NCI-H774 (cell line): ENCODE measurements at regions not wholly inside any gene's neighbourhood (a gene's known extent, or its start where the extent isn't known, plus 50 kb on each side); places are given as distances from the start of the nearest gene placed in this dataset.

ENCODE experiments used
- DNase-seq: peaks from one replicate; lab custom pipeline; 2025; lab: John Stamatoyannopoulos, UW

DNA sequence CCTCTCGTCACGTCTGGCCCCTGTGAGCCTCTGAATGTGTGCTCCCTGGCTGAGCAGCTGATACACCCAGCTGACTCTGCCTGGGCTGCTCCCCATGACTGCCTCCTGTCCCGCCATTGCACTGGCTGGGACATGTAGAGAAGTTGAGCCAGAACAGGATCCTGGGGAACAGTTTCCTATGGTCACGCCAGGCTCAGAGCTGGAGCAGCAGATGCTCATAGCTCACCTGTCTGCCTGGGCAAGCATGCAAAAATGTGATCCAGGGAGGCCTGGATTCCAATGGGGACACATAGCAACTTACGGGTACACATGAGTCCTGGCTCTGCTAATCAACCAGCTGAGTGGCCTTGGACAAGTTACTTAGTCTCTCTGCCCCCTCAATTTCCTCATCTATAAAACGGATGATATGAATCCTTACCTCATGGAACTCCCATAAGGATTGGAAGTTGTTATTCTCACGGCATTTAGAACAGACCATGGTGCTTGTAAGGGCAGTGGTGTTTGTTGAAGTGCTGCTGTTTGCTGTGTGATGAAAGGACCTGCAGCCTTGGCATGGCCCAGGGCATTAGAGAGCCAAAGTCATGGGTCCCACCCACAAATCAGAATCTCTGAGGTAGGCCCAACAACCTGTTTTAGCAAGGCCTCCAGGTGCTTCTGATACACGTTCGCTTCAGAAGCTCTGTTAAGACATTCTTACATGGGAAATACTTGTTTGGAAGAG is 150.3 kb upstream of the VANGL1 start:
- no peak for DNase-seq

DNA sequence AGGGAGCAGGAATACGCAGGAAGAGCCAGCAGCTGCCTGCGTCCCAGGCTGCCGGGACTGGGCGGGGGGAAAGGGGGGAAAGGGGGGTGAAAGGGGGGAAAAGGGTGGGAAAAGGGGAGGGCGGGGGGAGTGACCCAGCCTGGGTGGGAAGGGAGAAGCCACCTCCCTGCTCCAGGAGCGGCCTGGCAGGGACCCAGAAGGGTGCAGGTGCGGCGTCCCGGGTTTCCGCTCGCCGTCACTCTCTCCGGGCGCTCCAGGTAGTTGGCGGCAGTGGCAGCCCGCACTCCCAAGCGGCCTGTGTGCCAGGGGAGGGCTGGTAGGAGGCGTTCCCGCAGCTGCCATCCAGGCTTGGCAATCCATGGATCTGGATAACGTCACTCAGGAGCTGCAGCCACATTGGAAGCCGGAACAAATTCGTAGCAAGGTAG is 141.0 kb upstream of the NGF start:
- peak; percentile 77 for DNase-seq

DNA sequence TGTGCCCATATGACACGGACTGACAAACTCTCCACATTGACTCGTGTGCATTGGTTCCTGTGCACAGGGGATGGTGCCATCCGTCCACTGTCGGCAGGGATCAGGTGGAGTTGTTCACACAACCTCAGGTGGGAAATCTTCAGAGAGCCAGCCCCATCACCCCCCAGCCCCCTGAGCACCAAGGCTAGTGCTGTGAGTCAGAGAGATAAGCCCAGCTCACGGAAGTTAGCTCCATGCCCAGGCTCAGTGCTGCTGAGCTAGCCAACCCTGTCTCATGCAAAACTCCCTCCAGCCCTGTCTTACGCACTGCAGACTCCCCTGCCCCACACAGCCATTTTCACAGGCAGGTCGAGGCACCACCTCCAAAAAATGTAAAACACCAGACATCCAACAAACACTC is 139.0 kb upstream of the NGF start:
- DNase-seq, result no peak

DNA sequence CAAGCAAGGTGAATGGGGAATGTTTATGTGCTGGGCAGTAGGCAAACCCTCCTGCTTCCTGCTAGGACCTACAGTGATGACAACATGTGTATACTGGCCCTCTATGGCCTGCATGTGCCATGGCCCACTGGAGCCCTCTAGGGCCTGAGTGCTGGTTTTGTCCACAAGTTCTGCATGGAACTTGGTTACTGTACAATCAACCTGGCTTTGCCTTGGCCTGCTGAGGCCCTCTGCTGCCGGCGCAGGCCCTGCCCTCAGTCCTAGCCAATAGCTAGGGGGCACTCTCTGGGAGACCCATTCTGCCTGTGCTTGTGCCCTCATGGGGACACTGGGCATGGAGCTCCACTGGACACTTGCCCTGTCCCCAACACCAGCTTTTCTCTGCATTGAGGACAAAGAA is 138.6 kb upstream of the NGF start:
- DNase-seq, result no peak

DNA sequence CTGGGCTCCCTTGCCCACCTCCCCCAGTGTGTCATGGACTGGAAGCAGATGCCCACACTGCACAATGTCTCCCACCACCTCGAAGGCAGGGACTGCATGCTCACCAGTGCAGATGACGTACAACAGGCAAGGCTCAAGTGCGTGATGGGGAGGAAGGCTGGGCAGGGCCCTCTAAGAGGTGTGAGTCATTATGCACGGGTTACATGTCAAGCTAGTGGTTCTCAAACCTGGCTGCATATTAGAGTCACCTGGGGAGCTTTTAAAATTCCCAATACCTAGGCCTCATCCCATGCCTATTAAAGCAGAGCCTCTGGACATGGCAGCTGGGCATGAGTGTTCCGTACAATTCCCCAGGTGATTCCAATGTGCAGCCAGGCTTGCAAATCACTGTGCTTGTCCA is 137.9 kb upstream of the NGF start:
- DNase-seq, result no peak

DNA sequence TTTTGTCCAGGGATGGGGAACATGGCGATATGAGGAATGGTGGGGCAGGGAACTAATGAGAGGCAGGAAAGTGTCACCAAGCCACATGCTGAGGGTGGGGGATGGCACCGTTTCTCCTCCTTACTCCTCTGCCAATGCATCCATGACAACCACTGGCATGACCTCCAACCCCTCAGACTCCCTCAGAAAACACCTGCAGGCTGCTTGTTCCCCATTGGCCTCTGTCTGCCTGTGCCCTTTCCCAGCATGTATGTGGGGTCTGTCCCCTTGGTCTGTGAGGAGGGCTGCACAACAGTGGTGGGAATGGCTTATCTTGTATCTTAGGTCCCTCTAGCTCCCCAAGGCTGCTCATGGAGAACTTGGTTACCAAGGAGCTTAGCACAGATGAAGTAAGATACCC is 137.2 kb upstream of the NGF start:
- DNase-seq, result no peak

DNA sequence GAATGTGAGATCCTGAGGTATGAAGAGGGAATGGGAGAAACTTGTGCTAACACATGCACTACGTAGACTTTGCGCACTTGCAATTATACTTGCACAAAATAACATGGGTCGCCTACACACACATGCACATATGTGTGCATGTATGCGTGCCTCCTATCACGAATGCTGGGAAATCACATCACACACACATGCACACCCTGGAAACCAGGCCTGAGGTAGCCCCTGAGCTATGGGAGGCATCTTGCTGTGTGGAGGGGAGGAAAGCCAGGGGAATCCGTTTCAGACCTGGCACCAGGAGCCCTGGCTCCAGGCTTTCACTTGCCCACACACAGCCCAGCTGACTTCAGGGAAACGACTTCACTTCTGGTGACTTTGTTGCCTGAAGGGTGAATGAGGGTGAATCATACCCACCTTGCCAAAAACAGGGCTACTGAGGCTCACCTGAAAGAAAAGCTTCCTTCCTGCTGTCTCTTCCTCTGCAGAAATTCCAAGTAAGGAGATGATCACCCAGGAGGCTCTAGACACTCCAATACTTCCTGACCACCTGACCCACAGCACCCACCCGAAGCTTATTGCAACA is 136.0 kb upstream of the NGF start:
- DNase-seq, result no peak

DNA sequence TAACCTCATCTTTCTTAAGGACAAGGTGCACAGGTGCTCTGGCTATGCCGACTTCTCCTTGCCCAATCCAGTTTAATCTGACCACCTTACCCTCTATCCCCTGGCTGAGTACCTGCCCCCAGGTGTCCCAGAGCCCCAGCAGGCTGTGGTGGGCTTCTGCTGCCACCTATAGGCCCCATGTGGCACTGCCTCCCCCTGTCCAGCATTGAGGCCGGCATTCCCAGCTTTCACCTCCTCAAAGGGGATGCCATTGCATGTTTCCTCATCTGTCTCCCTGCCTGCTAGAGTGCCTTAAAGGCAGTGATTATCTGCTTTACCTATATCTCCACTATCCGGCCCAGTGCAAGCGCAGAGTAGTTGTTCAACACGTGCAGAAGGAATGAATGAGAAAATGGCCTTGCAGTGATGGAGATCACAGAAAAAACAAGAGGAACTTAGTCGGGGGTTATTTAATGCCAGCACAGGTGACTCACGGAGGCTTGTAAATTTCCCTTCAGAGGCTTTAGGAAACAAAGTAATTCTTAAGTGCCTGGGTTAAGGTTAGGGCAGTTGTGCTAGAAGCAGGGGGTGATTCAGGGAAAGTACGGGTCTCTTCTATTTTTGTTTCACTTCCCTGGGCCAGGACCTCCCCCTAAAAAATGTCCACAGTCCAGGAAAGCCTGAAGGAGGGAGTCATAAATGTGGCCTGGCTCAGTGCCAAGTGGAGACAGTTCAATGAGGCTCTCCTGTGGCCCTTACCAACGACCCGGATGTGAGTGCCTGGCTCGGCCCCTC is 131.8 kb upstream of the NGF start:
- peak; percentile 32 for DNase-seq

DNA sequence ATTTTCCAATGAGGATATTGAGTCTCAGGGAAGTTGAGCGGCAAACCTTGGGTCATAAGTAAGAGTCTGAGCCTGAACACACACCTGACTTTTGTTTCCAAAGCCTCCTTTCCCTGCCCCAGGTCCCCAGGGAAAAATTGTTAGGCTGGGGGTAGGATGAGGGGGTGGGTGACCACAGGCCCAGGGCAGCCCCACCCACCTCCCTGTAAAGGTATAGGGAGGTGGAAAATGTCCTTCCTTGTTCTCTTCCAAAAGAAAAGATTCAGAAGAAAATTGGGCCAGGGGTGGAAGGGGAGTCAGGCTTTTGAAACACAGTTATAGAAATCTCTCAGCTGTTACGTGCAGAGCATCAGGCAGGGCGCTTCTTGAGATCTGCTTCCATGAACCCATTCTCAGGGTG is 129.7 kb upstream of the NGF start:
- DNase-seq, result no peak

DNA sequence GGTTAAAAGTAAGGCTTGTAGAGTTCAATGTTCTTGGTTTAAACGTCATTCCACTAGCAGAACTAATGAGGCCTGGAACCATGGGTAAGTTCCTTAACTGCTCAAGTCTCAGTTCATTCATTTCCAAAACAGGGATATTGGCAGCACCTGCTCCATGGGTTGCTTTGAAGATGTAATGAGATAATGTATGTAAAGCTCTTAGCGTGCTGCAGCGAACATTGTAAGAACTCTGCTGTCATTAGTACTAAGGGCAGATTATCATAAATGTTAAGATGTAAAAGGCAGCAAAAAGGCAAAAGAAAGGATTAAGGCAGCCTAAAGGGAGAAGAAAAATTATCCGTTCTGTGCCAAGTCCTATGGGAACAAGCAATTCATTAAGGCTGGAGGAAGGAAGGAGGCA is 129.1 kb upstream of the NGF start:
- no peak for DNase-seq

DNA sequence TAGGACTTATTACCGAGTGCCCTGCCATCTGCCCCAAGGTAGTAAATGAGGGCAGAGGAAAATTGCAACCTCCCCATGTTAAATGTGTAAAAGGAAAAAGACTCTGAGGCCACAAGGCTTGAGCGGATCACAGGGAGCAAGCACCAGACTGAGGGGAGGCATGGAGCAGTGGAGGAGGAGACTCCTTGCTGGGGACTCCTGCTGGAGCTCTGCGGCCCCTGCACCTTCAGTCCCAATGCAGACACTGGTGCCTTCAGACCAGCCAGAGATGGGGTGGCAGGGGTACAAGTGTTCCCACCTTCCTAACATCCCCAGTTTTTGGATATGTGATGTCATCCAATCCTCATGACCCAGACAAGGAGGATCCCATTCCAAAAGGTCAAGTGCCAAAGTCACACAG is 128.4 kb upstream of the NGF start:
- no peak for DNase-seq

DNA sequence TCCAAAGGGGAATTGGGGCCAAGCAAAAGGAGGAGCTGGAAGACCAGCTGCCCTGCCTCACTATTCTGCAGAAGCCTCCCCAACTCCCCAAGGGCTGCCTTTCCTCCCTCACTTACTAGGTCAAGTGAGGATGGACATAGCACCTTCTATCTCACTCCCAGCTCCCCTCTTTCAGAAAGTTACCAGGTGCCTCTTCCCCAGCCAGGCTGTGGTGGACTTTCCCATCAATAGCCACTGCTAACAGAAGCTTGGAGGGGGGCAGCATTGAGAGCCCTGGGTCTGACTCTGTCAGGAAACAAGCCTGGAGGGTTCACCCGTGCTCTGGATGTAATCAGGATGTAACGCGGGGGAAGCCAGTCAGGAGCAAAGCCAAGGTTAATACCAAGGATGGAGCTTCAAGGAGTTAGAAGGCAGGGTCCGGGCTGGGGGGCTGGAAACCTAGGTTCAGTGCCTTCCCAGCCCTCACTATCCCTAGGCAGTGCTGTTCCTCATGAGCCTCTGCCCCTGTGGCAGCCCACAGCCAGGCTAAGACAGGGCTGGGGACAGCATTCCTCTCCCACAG is 127.8 kb upstream of the NGF start:
- DNase-seq, result no peak

DNA sequence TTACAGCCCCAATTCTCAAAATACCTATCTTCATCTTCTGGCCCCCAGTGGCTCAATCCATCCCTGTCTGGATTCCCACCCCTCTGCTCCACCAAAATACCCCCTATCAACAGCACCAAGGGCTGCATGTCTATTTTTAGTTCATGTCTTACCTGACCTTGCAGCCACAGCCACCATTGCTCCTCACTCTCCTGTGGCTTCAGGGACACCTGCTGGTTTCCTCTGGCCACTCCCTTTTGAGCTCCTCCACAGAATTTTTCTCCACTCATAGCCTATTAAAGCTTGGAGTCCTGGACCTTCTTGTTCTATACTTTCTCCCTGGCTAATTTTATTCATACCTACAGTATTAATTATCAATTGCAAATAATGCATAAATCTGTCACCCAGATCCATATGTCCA is 125.3 kb upstream of the NGF start:
- DNase-seq, result peak; percentile 49

DNA sequence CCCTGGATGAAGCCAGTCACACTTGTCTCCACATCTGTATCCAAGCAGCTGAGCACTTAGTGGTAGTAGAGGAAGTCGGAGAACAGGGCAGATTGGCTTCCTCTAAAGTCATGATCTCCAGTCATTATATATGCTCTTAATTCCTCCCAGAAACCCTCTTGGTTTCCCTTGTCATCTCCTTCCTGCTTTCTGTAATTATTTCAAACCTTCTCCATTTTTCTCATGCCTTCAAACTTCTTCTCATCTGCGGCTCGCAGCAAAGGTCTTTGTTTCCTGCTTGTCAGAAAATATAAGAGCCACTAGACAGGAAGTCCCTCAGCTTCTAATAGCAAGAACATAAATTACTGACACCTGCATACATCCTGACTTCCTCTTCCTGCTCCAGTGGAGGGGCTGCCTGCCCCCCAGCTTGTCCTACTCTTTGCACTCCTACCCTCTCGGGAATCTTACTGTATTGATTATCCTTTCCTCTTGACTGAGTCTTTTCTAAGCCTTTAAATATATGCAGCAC is 124.6 kb upstream of the NGF start:
- no peak for DNase-seq

DNA sequence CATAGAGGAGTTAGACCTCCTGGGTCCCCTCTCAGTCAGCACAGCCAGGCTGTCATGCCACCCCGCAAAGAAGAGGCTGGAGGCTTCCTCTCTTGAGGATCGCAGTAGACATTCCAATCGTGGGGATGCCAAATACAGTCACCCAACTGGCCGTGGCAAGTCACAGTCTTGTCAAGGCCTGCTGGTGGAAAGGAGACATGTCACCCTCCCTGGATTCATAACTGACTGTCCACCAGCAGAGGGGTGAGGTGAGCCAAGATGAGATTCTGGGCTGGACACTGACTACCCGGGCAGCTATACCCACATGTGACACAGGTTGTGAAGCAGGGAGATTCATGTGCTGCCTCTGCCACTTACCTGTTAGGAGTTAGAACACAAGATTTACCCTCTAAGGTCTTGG is 123.5 kb upstream of the NGF start:
- no peak for DNase-seq

DNA sequence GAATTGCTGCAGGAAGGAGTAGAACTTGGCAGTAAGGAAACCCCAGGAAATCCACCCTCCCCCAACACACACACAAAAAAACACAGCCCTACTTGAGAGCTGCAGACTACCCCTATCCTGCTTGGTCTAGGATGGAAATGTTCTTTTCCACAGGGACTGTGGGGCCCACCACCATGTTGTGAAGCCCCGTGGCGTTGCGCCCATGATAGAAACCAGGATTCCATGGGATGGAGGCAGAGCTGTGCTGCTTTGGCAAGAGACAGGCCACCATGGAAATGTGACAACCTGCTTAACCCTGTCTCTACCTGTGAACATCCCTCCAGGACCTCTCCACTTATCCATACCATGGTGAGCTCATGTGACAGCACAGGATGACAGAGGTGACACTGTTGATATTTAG is 121.1 kb upstream of the NGF start:
- DNase-seq, result no peak

DNA sequence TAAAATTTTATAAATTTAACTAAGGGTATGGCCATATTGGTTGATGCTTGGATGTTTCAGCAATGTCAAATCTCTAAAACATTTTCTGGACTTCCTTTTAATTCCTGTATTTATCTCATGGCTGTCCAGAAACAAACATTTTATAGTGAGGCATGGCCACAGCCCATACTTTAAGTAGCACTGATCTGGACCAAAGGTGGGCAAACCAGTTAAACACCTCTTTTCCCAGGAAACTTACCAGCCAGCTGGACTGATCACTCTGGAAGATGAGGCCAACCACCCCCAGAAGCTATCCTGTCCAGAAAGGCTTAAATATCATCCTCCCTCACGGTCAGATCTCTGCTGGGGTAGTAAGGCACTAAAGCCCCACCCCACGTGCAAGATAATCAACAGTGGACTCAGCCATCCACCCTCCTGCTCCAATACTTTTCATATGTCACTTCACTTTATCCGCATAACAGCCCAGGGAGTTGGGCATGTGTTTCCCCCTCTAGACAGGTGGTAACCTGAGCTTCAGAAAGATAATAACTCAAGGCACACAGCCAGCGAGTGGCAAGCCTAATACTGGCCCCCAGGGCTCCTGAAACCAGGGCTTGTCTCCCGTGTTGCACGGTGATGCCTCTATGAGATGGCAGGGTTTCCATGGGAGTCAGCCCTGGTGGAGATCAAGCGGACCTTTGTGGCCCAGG is 120.5 kb upstream of the NGF start:
- no peak for DNase-seq

DNA sequence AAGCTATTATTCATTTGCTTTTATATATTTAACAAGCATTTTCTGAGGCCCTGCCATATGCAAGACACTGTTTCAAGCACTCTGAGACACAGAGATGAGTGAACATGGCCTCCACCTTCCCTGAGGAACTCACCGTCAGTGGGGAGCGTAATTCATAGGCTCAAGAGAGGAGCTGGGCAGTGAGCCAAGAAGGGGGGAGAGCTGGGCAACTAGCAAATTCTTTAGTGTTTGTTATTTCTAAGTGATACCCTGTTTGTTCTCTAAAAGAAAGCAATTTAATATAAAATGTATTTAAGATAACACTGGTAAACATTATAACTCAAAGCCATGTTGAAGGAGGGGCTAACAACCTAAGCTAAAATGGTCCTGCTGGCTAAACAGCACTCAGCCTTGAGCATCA is 119.2 kb upstream of the NGF start:
- DNase-seq, result no peak

DNA sequence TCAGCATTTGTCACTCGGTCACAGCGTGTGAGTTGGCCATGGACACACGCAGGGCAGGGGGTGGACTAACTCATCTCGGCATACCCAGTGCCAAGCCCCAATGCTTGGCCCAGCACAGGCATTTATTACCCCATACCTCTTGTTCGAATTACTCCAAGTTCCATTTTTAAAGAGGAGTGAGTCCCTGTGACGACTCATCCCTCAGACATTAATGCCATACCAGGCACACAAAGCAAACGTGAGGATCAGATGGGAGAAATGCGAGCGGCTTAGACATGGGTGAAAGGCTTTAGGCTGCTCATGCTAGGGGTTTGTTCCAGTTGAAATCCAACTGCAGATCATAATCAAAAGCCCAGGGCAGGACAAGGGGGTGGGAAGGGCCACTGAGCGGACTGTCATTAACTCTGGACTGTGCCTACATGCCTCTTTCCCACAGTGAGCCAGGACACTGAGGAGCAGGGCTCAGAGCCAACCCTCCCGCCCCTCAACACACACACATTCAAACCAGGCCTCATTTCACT is 118.5 kb upstream of the NGF start:
- no peak for DNase-seq

DNA sequence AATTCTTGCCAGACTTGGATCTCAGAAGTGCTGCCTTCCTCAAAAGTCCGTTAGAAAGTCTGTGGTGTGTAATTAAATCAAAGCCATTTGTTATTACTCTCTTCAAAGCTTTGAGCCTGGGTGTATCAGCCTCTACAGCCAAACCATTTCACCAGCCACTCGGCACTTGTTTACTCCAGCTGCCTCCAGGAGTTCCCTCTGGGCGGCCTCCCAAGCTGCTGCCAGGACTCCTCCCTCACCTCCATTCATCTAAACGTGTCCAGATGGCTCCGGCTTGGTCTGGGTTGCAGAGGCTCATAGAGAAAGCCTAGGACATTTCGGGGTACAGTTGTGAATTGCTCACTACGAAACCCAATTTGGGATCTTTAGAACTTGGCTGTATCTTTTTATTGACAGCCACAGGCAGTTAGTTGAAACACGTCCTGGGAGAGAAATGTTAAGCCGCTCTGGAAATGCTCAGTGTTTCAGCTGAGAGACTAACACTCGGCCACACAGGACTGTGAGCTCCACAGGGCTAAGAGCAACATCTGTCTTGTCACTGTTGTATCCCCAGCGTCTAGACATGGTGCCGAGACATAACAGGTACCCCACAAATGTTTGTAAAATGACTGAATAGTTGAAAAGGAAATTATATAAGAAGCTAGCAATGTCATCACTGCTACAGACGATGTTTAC is 116.9 kb upstream of the NGF start:
- peak; percentile 81 for DNase-seq

DNA sequence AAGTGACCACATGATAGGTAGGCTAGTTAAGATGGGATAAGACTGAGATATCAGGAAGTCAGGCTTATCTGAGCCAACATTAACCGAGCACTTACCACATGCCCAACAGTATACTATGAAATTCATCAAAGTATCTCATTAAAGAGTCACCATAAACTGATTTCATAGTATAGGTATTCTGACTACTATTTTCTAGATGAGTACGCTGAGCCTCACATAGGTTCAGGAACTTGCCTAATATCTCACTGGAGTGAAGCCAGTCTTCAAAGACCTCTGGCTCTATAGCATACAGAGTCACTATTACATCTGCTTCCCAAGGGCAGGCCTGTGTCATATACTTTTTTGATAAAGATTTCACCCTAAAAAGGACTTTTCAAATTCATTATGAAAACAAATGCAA is 115.6 kb upstream of the NGF start:
- no peak for DNase-seq
